GM21447 (cell line): ENCODE measurements at regions not wholly inside any gene's neighbourhood (a gene's known extent, or its start where the extent isn't known, plus 50 kb on each side); places are given as distances from the start of the nearest gene placed in this dataset.

ENCODE experiments used
- ATAC-seq: cut with Tn5 transposase; IDR thresholded peaks from one replicate; pipeline ENCODE4 v1.9.1; 2021; ENCODE audit not compliant: unreplicated experiment

GRCh38 chr4:129641179-129641578, 545.2 kb downstream of the C4orf33 start:
- peak; percentile 88 for ATAC-seq

GRCh38 chr4:129645461-129645860, 549.5 kb downstream of the C4orf33 start:
- no peak for ATAC-seq

GRCh38 chr4:129668092-129668491, 572.1 kb downstream of the C4orf33 start:
- ATAC-seq = no peak

GRCh38 chr4:129672941-129673340, 577.0 kb downstream of the C4orf33 start:
- no peak for ATAC-seq

- no peak for ATAC-seq
Observed at GRCh38 chr4:129675036-129675435, 579.1 kb downstream of the C4orf33 start.

GRCh38 chr4:129676934-129677333, 581.0 kb downstream of the C4orf33 start:
- ATAC-seq = no peak

GRCh38 chr4:129682586-129682985, 586.6 kb downstream of the C4orf33 start:
- no peak for ATAC-seq

- no peak for ATAC-seq
Observed at GRCh38 chr4:129707949-129708348, 612.0 kb downstream of the C4orf33 start.

- no peak for ATAC-seq
Observed at GRCh38 chr4:129708784-129709183, 612.8 kb downstream of the C4orf33 start.

- no peak for ATAC-seq
Observed at GRCh38 chr4:129738175-129738574, 642.2 kb downstream of the C4orf33 start.

- no peak for ATAC-seq
Observed at GRCh38 chr4:129747756-129748155, 651.8 kb downstream of the C4orf33 start.

GRCh38 chr4:129748991-129749390, 653.0 kb downstream of the C4orf33 start:
- ATAC-seq = no peak

- ATAC-seq = no peak
Observed at GRCh38 chr4:129751646-129752045, 655.7 kb downstream of the C4orf33 start.

- no peak for ATAC-seq
Observed at GRCh38 chr4:129783596-129783995, 687.6 kb downstream of the C4orf33 start.

GRCh38 chr4:129788486-129788885, 692.5 kb downstream of the C4orf33 start:
- ATAC-seq = no peak

GRCh38 chr4:129804461-129804981, 708.6 kb downstream of the C4orf33 start:
- no peak for ATAC-seq

GRCh38 chr4:129806986-129807385, 711.0 kb downstream of the C4orf33 start:
- no peak for ATAC-seq

- ATAC-seq = no peak
Observed at GRCh38 chr4:129808242-129808641, 712.3 kb downstream of the C4orf33 start.

- ATAC-seq = no peak
Observed at GRCh38 chr4:129821073-129821472, 725.1 kb downstream of the C4orf33 start.

GRCh38 chr4:129821963-129822362, 726.0 kb downstream of the C4orf33 start:
- ATAC-seq = no peak

- ATAC-seq = no peak
Observed at GRCh38 chr4:129822701-129823100, 726.7 kb downstream of the C4orf33 start.

- no peak for ATAC-seq
Observed at GRCh38 chr4:129823105-129823504, 727.2 kb downstream of the C4orf33 start.

- ATAC-seq = no peak
Observed at GRCh38 chr4:129829373-129829772, 733.4 kb downstream of the C4orf33 start.

GRCh38 chr4:129839687-129840086, 743.7 kb downstream of the C4orf33 start:
- ATAC-seq = no peak
